CD4-positive, CD25-positive, alpha-beta regulatory T cell (primary cell): ENCODE measurements at regions not wholly inside any gene's neighbourhood (a gene's known extent, or its start where the extent isn't known, plus 50 kb on each side); places are given as distances from the start of the nearest gene placed in this dataset.

Experiments used
- ATAC-seq, 2 donors: fragments of 150-1000 bp; cut with Tn5 transposase; one replicate each; pipeline ENCODE4 v1.10.0; 2021; ENCODE audit warnings: low read depth in 2 of 2, moderate number of reproducible peaks in 2 of 2, moderate library complexity in 1 of 2
- DNase-seq, 3 donors: peaks; one replicate each; pipeline versions ENCODE4 v3.0.0 to v3.0.0-alpha.2; 2012 to 2022; ENCODE audit warnings: mixed read lengths in 1 of 3
- H3K27ac ChIP-seq: one replicate; pipeline ENCODE4 v1.7.0; 2013; ENCODE audit warnings: mild to moderate bottlenecking, low read length; ENCODE audit not compliant: insufficient read depth, poor library complexity, severe bottlenecking
- H3K27me3 ChIP-seq: one replicate; pipeline ENCODE4 v1.7.0; 2013; ENCODE audit warnings: low read length; ENCODE audit not compliant: control insufficient read depth, insufficient read depth
- H3K36me3 ChIP-seq: one replicate; pipeline ENCODE4 v1.7.0; 2013; ENCODE audit warnings: mild to moderate bottlenecking, low read length, moderate library complexity; ENCODE audit not compliant: control insufficient read depth, insufficient read depth
- H3K4me1 ChIP-seq: 2 replicates; pipeline ENCODE4 v1.7.0; 2013; ENCODE audit warnings: mild to moderate bottlenecking, low read length; ENCODE audit not compliant: insufficient read depth, control insufficient read depth, poor library complexity, severe bottlenecking
- H3K4me3 ChIP-seq: one replicate; pipeline ENCODE4 v1.7.0; 2013; ENCODE audit warnings: low read depth, mild to moderate bottlenecking, low read length, moderate library complexity
- H3K9me3 ChIP-seq, 2 experiments: 1 replicate in 1 of 2; 2 replicates in 1 of 2; pipeline ENCODE4 v1.7.0; 2013; ENCODE audit warnings: low read length in 2 of 2, mild to moderate bottlenecking in 1 of 2, moderate library complexity in 1 of 2; ENCODE audit not compliant: control insufficient read depth in 2 of 2
- H3K27ac Mint-ChIP-seq, 3 donors: one replicate each; pipeline ENCODE4 v1.8.0; 2020 to 2022; ENCODE audit warnings: mild to moderate bottlenecking in 3 of 3, mixed read lengths in 3 of 3, moderate library complexity in 2 of 3
- H3K27me3 Mint-ChIP-seq: one replicate; pipeline ENCODE4 v1.8.0; 2022; ENCODE audit warnings: mild to moderate bottlenecking, mixed read lengths
- H3K36me3 Mint-ChIP-seq: one replicate; pipeline ENCODE4 v1.8.0; 2020; ENCODE audit warnings: mixed read lengths
- H3K4me1 Mint-ChIP-seq, 4 donors: one replicate each; pipeline ENCODE4 v1.8.0; 2020 to 2022; ENCODE audit warnings: mixed read lengths in 4 of 4, mild to moderate bottlenecking in 1 of 4
- H3K4me3 Mint-ChIP-seq, 4 donors: one replicate each; pipeline ENCODE4 v1.8.0; 2020 to 2022; ENCODE audit warnings: mild to moderate bottlenecking in 4 of 4, mixed read lengths in 4 of 4, moderate library complexity in 3 of 4
- H3K9me3 Mint-ChIP-seq, 7 donors: one replicate each; pipeline ENCODE4 v1.8.0; 2020 to 2022; ENCODE audit warnings: mixed read lengths in 7 of 7, mild to moderate bottlenecking in 3 of 7, moderate library complexity in 2 of 7

DNA sequence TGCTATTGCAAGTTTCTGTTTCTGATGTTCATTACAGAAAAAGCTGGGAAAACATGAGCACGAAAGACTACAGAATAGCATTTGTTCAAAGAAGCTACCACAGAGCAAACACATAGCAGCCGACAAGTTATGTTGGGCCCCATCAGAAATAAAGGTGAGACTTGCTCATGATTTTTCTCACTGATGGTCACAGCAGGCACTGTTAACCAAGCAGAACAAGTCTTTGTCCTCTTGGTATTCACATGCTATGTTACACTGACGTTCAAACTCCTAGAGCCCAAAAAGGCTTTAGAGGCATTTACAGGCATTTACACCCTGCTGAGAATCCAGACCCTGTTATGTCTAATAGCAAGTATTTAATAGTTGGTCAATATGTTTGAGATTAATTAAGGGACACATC lies 235.0 kb upstream of the HNMT start:
- Histone ChIP-seq H3K9me3 (peaks cover 0 to 1% of the 10 kb centered on the region in 2 experiments), H3K27me3 (no peaks in the 10 kb centered on the region), H3K27ac (no peak overlapping the region), H3K4me3 (no peak overlapping the region), H3K36me3 (no peaks in the 10 kb centered on the region), H3K4me1 (no peaks in the 10 kb centered on the region)
- Mint-ChIP-seq H3K4me3 (no peak overlapping the region), H3K4me1 (no peaks in the 10 kb centered on the region), H3K36me3 (no peaks in the 10 kb centered on the region), H3K27me3 (no peaks in the 10 kb centered on the region), H3K27ac (no peak overlapping the region), H3K9me3 (peaks cover 0 to 11% (median 0%) of the 10 kb centered on the region in 7 donors)
- ATAC-seq (no peak), DNase-seq (no peak)

DNA sequence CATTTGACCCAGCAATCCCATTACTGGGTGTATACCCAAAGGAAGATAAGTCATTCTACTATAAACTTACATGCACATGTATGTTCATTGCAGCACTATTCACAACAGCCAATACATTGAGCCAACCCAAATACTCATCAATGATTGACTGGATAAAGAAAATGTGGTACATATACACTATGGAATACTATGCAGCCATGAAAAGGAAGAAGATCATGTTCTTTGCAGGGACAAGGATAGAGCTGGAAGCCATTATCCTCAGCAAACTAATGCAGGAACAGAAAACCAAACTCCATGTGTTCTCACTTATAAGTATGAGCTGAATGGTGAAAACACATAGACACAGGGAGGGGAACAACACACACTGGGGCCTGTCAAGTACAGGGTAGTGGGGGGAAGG lies 226.7 kb upstream of the HNMT start:
- H3K9me3 ChIP-seq, result no peaks in the 10 kb centered on the region
- Mint-ChIP-seq H3K36me3 (no peaks in the 10 kb centered on the region), H3K27me3 (no peaks in the 10 kb centered on the region), H3K27ac (no peak overlapping the region), H3K9me3 (peaks cover 0 to 12% (median 3%) of the 10 kb centered on the region in 7 donors), H3K4me1 (no peaks in the 10 kb centered on the region), H3K4me3 (no peak overlapping the region)
- no peaks in the 10 kb centered on the region for H3K4me1 ChIP-seq
- no peaks in the 10 kb centered on the region for H3K27me3 ChIP-seq
- DNase-seq (no peak), ATAC-seq (no peak)
- H3K27ac ChIP-seq, result no peak overlapping the region
- no peaks in the 10 kb centered on the region for H3K36me3 ChIP-seq
- no peak overlapping the region for H3K4me3 ChIP-seq

DNA sequence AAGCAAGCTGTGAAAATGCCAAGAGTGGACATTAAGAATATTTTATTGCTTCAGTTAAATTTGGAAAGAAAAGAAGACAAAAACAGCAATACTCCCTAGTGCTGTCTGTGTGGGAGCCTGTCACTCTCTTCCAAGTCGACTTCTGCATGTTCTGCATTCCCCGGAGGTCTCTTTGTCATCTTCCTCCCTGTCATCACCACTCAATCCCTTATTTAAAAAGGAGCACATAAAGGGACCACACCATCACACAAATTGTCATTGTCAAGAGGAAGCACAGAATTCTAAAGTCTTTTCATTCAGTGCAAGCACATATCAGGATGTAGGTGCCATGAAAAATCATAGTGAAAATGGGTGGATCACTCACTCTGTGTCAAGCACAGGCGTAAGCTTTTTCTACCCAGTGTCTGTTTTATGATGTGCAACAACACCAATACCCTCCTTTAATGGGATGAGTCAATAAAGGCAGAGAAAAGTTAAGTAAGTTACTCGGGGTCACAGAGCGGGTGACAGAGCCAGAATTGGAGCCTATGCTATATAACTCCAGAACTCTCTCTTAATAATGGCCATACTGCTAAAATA lies 222.4 kb upstream of the HNMT start:
- DNase-seq, result no peak
- Mint-ChIP-seq H3K4me3 (no peak overlapping the region), H3K36me3 (no peaks in the 10 kb centered on the region), H3K27me3 (no peaks in the 10 kb centered on the region), H3K4me1 (no peaks in the 10 kb centered on the region), H3K9me3 (peaks cover 0 to 12% (median 3%) of the 10 kb centered on the region in 7 donors), H3K27ac (no peak overlapping the region)
- Histone ChIP-seq H3K4me1 (no peaks in the 10 kb centered on the region), H3K4me3 (no peak overlapping the region), H3K9me3 (no peaks in the 10 kb centered on the region), H3K27me3 (no peaks in the 10 kb centered on the region), H3K27ac (no peak overlapping the region), H3K36me3 (no peaks in the 10 kb centered on the region)
- no peak for ATAC-seq

DNA sequence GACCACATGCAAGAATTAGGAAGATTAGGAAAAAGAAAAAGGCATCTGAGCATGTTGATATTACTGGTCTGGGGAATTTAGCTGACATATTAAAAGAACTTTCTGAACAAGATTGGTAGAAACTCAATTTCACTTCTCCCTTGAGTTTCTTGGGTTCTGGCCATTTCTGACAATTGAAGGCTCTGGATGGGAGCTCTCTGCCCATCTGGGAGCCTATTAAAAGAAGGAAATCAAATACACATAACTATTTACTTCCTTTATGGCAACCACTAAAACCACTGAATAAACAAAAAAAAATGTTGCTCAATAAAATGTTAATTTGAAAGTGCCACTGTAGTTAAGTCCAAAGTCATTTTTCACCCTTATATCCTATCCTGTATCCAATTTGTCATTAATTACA lies 216.8 kb upstream of the HNMT start:
- Histone ChIP-seq H3K4me3 (no peak overlapping the region), H3K36me3 (no peaks in the 10 kb centered on the region), H3K27me3 (no peaks in the 10 kb centered on the region), H3K9me3 (no peaks in the 10 kb centered on the region), H3K27ac (no peak overlapping the region), H3K4me1 (no peaks in the 10 kb centered on the region)
- H3K4me3 Mint-ChIP-seq, result no peak overlapping the region
- no peaks in the 10 kb centered on the region for H3K36me3 Mint-ChIP-seq
- ATAC-seq (no peak), DNase-seq (no peak)
- H3K27ac Mint-ChIP-seq, result no peak overlapping the region
- H3K27me3 Mint-ChIP-seq, result no peaks in the 10 kb centered on the region
- peaks cover 0 to 6% (median 0%) of the 10 kb centered on the region in 7 donors for H3K9me3 Mint-ChIP-seq
- no peaks in the 10 kb centered on the region for H3K4me1 Mint-ChIP-seq

DNA sequence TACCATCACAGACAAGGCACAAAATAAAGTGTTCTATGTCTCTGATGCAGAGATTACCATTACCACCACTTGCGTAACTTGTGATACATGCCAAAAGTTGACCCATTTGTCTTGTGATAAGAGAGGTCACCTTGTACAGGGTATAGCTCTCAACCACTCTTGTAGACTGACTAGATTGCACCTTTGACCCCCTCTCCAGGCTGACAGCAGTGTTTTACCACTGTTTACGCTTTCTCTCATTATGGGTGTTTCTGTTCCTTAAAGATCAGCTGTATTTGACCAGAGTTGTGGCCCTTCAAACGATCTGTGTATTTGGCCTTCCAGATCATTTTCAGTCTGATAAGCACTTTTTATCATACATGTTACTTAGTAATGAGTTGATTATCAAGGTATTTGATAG lies 215.7 kb upstream of the HNMT start:
- H3K27ac ChIP-seq, result no peak overlapping the region
- H3K4me3 ChIP-seq, result no peak overlapping the region
- H3K36me3 Mint-ChIP-seq, result no peaks in the 10 kb centered on the region
- H3K4me3 Mint-ChIP-seq, result no peak overlapping the region
- no peak for DNase-seq
- H3K27ac Mint-ChIP-seq, result no peak overlapping the region
- H3K9me3 ChIP-seq, result no peaks in the 10 kb centered on the region
- ATAC-seq, result no peak
- H3K4me1 ChIP-seq, result no peaks in the 10 kb centered on the region
- no peaks in the 10 kb centered on the region for H3K27me3 ChIP-seq
- H3K4me1 Mint-ChIP-seq, result no peaks in the 10 kb centered on the region
- H3K27me3 Mint-ChIP-seq, result no peaks in the 10 kb centered on the region
- peaks cover 0 to 9% (median 0%) of the 10 kb centered on the region in 7 donors for H3K9me3 Mint-ChIP-seq
- H3K36me3 ChIP-seq, result no peaks in the 10 kb centered on the region

DNA sequence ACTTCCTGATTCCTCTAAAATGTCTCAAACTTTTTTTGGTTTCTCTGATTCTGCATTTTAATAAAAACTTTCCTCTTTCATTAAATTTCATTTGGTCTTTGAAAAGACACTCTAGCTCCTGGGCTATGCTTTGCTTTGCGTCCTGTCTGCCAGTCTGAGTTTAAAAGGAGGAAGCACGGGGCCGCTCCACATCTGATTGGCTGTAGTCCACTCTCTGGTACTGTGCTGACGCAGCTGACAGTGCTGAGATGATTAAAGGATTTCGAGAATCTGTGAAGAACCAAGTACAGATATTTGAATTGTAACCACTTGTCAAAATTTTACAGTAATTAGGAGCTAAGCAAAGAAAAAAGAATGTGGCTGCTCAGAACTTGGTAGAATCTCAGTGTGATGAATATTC lies 199.6 kb upstream of the HNMT start:
- Histone ChIP-seq H3K9me3 (no peaks in the 10 kb centered on the region), H3K4me1 (no peaks in the 10 kb centered on the region), H3K27ac (no peak overlapping the region), H3K36me3 (no peaks in the 10 kb centered on the region), H3K27me3 (no peaks in the 10 kb centered on the region), H3K4me3 (no peak overlapping the region)
- no peak for DNase-seq
- no peak for ATAC-seq
- Mint-ChIP-seq H3K4me3 (no peak overlapping the region), H3K9me3 (peaks cover 0 to 12% (median 2%) of the 10 kb centered on the region in 7 donors), H3K27me3 (no peaks in the 10 kb centered on the region), H3K4me1 (no peaks in the 10 kb centered on the region), H3K36me3 (no peaks in the 10 kb centered on the region), H3K27ac (no peak overlapping the region)

DNA sequence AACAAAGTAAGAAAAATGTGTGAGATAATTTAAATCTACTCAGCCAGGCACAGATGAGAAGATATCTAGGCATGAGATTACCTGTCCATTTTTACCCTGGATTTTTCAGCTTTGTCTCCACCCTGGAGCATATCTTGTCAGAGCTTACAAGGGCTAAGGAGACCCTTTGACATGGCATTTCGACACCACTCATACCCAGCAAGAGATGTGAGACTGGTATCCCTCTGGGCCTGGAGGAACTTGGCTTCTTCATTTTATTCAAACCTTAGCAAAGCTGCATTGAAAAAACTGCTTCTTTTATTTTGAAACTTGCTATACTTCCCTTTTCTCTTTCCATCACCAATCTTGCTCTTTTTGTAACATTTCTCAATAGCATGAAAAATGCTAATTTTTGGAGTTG lies 194.9 kb upstream of the HNMT start:
- no peak overlapping the region for H3K27ac ChIP-seq
- no peaks in the 10 kb centered on the region for H3K4me1 ChIP-seq
- no peak for DNase-seq
- no peaks in the 10 kb centered on the region for H3K27me3 ChIP-seq
- H3K27me3 Mint-ChIP-seq, result peaks cover 4% of the 10 kb centered on the region
- H3K36me3 ChIP-seq, result no peaks in the 10 kb centered on the region
- no peak overlapping the region for H3K27ac Mint-ChIP-seq
- no peak overlapping the region for H3K4me3 ChIP-seq
- no peaks in the 10 kb centered on the region for H3K36me3 Mint-ChIP-seq
- no peaks in the 10 kb centered on the region for H3K9me3 ChIP-seq
- no peaks in the 10 kb centered on the region for H3K4me1 Mint-ChIP-seq
- no peak for ATAC-seq
- peaks cover 0 to 3% (median 0%) of the 10 kb centered on the region in 7 donors for H3K9me3 Mint-ChIP-seq
- H3K4me3 Mint-ChIP-seq, result no peak overlapping the region

DNA sequence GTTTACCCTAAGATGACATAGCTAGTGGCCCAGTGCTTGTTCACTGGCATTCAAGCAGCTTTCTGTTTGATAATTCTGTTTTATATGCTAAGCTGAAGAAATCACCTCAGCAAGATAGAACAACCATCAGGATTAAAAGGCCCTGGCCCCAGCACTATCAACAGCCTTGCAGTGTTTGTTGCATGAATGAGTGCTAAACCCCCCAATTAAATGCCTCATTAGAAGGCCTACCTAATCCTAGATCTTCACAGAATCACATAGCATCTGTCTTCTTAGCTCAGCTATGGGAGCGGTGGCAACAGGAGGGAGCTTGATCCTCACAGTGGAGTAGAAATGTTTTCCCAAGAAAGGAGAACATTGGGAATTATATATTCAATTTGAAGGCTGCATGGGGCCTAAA lies 194.1 kb upstream of the HNMT start:
- H3K4me3 Mint-ChIP-seq, result no peak overlapping the region
- H3K9me3 Mint-ChIP-seq, result peaks cover 0 to 3% (median 0%) of the 10 kb centered on the region in 7 donors
- no peak overlapping the region for H3K27ac ChIP-seq
- no peak overlapping the region for H3K4me3 ChIP-seq
- H3K4me1 ChIP-seq, result no peaks in the 10 kb centered on the region
- H3K36me3 ChIP-seq, result no peaks in the 10 kb centered on the region
- H3K27me3 ChIP-seq, result no peaks in the 10 kb centered on the region
- no peaks in the 10 kb centered on the region for H3K4me1 Mint-ChIP-seq
- no peak overlapping the region for H3K27ac Mint-ChIP-seq
- H3K27me3 Mint-ChIP-seq, result peaks cover 4% of the 10 kb centered on the region
- H3K36me3 Mint-ChIP-seq, result no peaks in the 10 kb centered on the region
- ATAC-seq (no peak), DNase-seq (no peak)
- no peaks in the 10 kb centered on the region for H3K9me3 ChIP-seq
